ENCODE measurements at regions not wholly inside any gene's neighbourhood (a gene's known extent, or its start where the extent isn't known, plus 50 kb on each side); places are given as distances from the start of the nearest gene placed in this dataset.
"Not testable (repeated sequence)": the region's sequence is repeated elsewhere in the genome, so short reads cannot be mapped to it uniquely, and the experiment has no call there.

DNA sequence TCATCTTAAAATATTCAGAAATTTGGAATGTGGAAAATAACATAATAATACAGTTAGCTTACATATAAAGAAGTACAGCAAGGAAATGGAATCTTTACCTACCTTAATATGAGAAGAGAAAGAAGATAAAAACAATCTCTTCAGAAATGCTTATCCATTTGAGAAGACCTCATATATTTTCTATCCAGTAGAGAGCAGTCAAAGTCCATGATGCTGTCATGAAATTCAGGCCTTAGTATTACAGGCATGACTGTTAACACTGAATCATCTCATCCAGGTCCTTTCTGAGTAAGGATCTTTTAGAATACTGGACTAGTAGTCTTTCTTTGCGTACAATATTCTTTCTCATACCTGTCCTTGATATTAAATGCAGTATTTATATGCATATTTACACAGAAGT is 713.4 kb downstream of the CD109 start:
- peak; percentile 61 for DNase-seq (ENCODE audit: low read depth)

DNA sequence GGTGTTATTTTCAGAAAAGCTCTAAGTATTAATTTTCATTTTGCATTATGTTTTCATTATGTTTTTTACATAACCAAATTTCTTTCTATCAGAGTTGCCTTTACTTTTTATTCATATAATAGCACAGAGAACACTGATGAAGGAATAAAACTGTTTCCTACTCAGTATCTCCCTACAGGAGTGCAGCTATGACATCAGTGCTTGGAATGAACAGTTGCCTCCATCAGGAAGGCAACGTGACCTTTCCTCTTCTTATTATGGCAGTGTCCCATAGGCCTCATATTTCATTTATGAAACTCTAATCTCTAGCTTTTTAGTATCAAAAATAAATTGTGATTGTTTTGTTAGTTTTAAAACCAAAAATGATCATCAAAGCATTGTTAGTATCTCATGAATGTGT is 712.8 kb downstream of the CD109 start:
- no peak for DNase-seq (ENCODE audit: low read depth)

DNA sequence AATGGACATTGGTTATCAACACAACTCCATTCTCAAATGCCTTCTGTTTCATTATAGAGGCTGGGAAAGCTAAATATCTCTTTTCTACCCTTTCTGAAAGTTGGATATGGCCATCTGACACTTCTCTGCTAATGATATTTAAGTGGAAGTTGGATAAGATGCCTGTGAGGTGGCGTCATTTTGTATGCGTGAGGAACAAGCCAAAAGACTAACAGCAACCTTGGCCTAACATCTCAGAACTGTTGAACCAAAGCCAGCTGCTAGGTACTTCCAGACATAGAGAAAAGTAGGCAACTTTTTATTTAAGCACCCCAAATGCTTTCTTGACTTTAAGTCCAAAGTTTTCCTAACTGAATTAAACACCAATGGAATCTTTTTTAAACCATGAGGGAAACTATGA is 708.4 kb downstream of the CD109 start:
- DNase-seq (ENCODE audit: low read depth) = no peak

DNA sequence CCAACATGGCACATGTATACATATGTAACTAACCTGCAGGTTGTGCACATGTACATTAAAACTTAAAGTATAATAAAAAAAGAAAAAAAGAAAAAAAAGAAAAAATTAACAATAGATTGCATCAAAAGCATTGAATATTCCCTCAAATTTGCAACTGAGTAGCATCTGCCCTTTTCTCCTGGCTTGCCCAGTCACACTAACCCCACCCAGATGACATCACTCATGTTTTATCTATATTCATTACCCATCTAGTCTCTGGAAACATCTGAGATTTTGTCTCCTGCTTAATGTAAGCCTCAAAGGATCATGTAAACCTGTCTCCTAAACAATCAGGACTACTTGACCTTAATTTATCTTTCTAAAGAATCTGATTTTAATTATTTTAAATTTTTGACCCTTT is 706.8 kb downstream of the CD109 start:
- DNase-seq (ENCODE audit: low read depth) = no peak

DNA sequence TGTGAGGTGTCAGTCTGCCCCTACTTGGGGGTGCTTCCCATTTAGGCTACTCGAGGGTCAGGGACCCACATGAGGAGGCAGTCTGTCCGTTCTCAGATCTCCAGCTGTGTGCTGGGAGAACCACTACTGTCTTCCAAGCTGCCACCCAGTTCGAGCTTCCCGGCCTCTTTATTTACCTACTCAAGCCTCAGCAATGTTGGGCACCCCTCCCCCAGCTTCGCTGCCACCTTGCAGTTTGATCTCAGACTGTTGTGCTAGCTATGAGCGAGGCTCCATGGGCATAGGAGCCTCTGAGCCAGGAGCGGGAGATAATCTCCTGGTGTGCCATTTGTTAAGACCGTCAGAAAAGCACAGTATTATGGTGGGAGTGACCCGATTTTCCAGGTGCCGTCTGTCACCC is 682.4 kb downstream of the CD109 start:
- not testable (repeated sequence) for DNase-seq (ENCODE audit: low read depth)

DNA sequence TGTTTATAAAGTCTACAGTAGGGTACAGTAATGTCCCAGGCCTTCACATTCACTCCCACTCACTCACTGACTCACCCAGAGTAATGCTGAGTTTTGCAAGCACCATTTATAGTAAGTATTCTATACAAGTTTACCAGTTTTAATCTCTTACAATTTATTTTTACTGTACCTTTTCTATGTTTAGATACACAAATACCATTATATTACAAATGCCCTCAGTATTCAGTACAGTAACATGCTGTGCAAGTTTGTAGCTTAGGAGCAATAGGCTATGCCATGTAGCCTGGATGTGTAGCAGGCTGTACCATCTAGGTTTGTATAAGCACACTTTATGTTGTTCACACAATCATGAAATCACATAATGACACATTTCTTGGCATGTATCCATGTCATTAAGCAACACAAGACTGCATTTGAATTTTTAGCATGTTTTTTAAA is 673.6 kb downstream of the CD109 start:
- peak; percentile 22 for DNase-seq (ENCODE audit: low read depth)

DNA sequence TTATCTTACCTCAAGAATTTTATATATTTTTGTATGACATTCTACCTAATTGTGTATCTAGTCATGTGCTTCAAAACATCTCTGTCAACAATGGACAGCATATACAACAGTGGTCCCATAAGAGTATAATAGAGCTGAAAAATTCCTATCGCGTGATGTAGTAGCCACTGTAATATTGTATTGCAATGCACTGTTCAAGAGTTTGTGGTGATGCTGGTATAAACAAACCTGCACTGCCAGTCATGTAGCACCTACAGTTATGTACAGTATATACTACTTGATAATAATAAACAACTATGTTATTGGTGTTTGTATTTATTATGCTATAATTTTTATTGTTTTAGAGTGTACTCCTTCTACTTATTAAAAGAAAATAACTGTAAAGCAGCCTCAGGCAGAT is 672.7 kb downstream of the CD109 start:
- DNase-seq (ENCODE audit: low read depth) = no peak

DNA sequence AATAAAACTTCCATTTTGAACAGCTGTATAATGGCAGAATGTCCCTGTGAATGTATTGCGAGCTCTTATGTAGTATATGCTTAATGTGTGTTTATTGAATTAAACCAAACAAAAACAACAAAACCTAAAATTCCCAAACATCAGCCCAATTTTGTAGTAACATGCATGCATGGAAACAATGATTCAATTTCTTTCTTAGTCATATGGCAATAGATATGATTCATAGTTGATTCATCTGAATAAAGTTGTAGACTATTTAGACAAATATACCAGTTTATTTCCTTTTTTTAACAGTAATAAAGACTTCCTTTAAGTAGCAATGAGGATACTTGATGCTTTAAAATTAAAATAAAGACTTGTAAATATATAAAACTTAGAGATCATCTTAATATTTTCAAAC is 670.6 kb downstream of the CD109 start:
- DNase-seq (ENCODE audit: low read depth) = no peak

DNA sequence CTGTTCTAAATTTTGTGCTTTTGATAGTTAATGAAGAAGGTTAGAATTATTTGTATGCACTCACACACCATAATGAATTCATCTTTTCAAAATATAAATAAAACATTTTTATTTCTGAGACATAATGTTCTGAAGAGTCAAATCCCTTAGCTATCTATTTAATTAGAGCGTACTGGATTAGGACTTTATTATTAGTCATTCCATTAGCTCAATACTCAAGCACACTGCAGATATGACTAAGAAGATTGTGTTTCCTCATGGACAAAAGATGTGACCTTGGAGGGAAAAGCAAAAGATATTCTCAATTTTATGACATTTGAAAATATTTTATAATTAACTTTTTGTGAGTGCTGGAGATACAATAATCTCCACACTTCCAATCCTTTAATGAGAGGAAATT is 666.4 kb downstream of the CD109 start:
- no peak for DNase-seq (ENCODE audit: low read depth)

DNA sequence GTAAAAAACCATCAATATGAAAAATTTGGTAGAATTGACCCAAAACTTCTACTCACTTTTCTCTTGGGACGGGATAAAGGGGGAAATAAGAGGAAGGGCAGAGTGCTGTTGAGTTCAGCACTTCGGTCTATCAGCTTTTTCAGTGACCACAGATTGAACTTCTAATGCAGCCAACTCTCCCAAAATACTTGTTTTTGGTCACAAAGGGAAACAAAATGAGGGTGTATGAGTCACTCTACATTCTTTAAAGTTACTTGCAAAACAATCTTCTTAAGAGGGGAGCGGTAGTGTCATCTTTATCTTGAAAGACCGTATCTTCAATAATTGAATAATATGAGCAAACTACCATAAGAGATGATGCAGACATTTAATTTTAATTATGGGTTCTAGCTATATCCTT is 661.3 kb downstream of the CD109 start:
- no peak for DNase-seq (ENCODE audit: low read depth)

DNA sequence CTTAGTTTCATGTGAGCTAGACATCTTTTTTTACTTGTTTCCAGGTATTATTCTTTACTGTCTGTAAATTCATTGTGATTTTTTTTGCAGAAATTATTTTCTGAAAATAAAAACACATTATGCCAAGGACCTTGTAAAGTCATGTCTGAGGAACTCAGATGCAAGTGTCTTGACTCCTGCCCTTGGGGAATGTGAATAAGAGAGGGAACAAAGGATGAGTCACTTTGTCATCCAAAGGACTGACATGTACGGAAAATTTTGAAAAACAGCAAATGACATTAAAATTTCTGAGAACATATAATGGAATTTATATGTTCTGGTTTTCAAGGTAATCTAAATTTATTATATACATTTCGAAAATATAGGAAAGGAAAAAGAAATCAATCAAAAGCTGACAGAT is 660.4 kb downstream of the CD109 start:
- DNase-seq (ENCODE audit: low read depth) = no peak

DNA sequence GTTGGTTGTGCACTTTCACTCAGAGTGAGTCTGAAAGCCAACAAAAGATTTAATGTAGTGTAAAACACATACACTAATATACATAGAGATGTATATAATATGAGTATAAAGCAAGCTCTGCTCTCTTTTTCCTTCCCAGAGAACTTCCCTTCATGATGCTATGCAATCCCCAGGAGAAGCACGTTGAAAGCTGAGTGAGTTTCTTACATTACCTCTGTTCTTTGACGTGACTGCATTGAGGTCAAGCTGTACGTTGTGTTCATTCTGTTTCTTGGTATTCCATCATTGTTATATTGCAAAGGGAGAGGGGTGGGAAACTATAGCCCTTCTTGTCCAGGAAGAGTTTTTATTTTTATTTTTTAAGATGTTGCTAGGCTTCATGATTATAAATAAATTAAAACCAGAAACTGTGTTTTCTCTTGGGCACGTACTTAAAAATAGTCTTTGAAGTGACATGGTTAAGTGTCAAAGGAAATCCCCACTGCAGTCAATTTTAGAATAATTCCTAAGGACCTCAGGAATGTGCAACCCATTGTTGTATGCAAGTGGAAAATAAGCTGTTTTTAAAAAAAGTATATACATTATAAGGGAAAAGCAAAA is 651.0 kb downstream of the CD109 start:
- no peak for DNase-seq (ENCODE audit: low read depth)

DNA sequence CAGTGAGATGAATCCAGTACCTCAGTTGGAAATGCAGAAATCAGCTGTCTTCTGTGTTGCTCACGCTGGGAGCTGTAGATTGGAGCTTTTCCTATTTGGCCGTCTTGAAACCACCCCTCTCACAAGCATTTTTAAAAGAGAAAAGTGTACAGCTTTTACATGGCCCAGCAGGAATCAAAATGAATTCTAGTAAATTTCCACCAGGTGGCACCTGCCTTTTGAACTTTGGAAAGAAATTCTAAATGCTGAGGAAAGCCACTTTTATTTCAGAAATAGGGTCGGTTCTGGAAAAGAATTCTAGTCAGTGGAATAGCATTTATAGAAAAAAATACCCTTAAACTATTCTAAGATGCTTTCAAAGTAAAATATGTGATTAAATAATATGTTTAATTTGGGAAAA is 647.8 kb downstream of the CD109 start:
- no peak for DNase-seq (ENCODE audit: low read depth)

DNA sequence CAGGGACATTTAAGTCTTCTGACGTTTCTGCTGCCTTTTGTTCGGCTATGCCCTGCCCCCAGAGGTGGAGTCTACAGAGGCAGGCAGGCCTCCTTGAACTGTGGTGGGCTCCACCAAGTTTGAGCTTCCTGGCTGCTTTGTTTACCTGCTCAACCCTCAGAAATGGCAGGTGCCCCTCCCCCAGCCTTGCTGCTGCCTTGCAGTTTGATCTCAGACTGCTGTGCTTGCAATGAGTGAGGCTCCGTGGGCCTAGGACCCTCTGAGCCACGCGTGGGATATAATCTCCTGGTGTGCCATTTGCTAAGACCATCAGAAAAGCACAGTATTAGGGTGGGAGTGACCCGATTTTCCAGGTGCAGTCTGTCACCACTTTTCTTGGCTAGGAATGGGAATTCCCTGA is 647.3 kb downstream of the CD109 start:
- DNase-seq (ENCODE audit: low read depth) = not testable (repeated sequence)

DNA sequence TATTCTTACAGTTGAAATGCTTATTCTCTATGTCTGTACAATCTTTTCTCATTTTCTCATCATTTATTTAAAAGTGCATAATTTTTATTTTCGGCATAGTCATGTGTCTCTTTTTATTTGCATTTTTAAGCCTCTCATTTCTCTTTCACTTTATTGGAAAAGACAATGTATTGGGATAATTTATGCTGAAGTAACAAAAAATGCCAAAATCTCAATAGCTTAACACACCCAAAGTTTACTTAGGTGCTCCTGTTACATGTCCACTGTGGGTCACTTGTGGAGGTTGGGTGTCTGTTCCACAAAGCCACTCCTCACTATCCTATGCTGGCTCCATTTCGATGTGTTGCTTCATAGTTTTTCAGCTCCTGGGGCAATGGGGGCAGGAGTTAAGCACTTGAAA is 638.7 kb downstream of the CD109 start:
- DNase-seq (ENCODE audit: low read depth) = no peak

DNA sequence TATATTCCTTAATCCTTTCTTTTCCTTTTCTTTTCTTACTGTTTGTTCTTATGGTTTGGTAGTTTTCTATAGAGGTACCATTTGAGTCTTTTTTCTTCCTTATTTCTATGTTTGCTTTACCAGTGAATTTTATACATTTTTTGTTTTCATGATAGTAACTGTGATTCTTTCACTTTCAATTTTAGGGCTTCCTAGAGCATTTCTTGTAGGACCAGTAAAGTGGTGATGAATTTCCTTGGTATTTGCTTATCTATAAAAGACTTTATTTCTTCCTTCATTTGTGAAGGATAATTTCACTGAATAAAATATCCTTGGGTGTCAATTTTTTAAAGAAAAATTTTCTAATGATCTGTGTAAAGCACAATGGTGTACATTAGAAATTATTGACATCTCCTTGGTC is 637.4 kb downstream of the CD109 start:
- no peak for DNase-seq (ENCODE audit: low read depth)

DNA sequence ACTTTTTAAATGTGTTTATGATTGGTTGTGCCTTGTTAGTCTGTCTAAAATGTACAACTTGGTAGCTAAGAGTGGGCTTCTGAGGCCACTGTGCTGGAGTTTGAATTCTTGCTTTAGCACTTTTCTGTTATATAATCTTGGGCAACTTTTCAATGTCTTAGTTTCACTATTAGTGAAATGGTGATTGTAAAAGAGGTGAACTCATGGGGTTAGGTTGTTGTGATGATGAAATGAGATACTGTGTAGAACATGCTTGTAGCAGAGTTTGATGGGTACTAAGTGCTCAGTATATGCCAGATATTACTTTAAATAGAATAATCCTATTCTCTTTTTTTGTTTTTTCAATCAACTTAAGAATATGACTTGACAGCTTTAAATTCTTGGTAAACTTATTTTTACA is 624.7 kb downstream of the CD109 start:
- DNase-seq (ENCODE audit: low read depth) = no peak

DNA sequence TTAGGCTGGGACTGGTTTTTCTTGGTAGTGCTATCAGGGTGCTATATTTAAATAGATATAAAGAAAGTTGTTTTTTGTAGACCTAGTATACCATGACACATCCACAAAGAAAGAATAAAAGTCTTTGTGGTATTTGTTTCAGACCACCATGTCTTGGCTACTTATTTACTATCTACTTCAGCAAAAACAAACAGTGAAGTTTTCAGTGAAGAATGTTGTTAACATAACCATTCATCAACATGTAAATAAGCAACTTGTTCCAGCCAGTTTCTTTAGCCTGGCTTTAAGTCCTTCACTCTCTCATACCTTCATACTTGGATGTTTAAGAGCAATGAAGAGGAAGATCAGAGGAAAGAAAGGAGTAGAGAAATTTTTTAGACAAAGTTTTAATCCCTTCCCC is 624.1 kb downstream of the CD109 start:
- peak; percentile 88 for DNase-seq (ENCODE audit: low read depth)

DNA sequence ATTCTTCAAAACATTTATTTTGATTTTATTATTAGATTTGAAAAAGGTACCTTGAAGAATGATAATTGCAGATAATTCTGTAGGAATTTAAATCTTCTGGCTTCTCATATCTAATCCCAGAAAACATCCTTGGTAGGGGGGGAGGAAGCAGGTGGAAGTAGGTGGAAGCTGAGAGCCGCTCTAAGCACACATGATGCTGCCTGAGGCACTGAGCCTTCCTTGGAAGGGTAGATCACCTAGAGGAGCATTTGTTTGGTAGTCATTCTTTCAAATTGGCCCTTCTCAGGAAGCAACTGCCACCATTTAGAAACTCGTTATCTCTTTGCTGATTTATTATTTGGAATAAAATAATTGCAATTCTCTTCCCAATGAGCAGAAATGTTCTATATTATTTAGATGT is 623.3 kb downstream of the CD109 start:
- DNase-seq (ENCODE audit: low read depth) = no peak

DNA sequence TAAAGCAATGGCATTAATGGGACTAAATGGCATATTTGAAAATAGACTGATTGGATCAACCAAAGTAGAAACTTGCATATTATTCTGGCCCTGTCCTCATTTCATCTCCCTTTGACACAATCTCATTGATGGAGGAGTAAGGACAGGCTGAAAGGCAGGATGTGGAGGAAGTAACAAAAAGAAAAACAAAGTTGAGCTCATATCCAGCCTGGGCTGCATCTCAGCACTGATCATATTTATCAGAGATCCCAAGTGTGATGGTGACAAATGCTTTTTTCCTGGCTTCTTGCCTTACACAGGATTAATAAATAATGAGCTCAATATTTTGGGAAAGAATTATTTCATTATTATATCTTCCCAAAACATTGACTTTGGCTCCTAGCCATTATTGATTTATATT is 622.7 kb downstream of the CD109 start:
- DNase-seq (ENCODE audit: low read depth) = no peak

DNA sequence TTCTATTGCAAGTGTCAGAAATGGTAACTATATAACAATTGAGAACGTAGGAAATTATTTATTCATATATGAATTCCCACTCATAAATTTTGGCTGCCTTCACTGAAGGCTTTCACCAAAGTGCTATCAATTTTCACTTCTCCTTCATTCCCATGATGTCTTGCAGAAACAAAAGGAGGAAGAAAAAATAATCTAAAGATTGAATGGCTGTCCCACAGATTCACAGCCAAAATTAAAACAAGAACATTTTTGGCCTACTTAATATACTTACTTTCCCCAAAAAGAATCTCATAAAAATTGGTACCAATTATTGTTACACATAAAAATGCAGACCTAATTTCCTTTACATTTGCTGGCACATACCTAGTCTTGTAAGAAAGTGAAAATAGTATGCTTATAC is 616.1 kb downstream of the CD109 start:
- no peak for DNase-seq (ENCODE audit: low read depth)

DNA sequence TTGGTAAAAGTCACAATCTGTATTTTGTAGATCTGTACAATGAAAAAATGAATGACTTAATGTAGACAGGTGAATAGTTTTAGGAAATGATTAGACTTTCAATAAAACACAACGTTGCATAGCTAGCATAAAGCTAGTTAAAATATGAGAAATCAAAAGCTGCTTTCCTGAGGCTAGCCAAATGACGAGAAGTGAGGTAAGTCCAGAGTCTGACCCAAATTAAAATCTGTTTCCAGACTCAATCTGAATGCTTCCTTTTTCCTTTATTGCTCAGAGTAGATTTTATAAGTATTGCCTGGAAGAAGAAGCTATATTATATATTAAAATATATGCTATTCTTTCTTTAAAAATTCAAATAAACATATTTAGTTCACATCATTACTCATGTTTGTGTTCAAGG is 615.4 kb downstream of the CD109 start:
- DNase-seq (ENCODE audit: low read depth) = no peak

DNA sequence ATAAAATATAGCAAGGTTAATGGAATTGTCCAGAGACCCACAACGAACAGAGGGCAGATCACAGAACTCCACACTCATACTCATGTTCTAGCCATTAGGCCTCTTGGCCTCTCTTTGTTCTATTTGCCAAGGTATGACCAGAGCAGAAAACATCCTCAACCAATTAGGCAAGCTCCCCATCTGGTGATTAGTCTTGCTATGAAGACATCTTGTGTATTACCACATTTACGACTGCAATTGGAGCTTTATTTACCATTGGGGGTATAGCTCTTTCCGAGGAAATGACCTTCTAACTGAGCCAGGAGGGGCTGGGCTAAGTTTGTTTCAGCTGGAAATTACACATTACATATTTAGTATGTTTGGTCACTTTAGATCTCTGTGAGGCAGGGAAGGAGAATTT is 593.9 kb downstream of the CD109 start:
- DNase-seq (ENCODE audit: low read depth) = no peak

DNA sequence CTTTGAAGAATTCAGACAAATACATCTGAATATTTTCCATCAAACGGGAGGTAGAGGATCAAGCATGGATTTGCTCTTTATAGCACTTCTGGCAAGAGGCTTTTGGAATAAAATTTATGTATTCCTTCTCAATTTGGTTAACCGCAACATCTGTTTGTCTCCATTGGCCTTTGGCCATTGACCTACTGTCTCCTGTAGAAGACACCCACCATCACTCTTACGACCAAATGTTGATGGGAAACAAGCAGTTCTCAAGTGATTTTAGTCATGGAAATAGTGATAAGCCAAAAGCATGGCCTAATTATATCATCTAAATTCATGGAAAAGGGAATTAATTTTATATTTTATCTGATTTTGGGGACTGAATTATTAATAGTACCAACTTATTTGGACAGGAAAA is 591.9 kb downstream of the CD109 start:
- DNase-seq (ENCODE audit: low read depth) = no peak

DNA sequence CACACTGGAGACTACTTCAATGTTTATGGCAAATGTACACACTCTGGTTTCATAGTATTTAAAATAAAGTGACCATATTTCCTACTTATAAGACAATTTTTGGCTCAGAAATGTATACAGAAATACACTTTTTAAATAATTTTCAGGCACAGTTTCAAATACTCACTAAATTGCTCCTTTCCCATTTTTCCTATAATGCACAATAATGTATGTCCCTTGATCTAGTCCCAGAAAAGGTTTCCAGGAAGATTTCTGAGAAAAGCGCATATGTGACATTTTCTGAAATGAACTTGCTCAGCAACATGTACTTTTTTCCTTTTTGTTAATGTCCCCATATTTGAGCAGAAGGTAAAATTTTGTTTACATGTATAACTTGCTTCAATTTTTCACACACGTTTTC is 591.4 kb downstream of the CD109 start:
- no peak for DNase-seq (ENCODE audit: low read depth)
